WERI-Rb-1 (cell line): ENCODE measurements at regions not wholly inside any gene's neighbourhood (a gene's known extent, or its start where the extent isn't known, plus 50 kb on each side); places are given as distances from the start of the nearest gene placed in this dataset.

Experiments
- DNase-seq: peaks from one replicate; pipeline ENCODE4 v3.0.0-alpha.2; 2020
- H3K27ac ChIP-seq: fragments of 250-450 bp; sonication (Bioruptor Pico); 2 replicates; pipeline ENCODE4 v1.5.1; 2020; ENCODE audit warnings: mild to moderate bottlenecking, moderate library complexity
- H3K27me3 ChIP-seq: fragments of 250-450 bp; sonication (Bioruptor Pico); 2 replicates; pipeline ENCODE4 v1.5.1; 2021; ENCODE audit warnings: mild to moderate bottlenecking, low read depth, moderate library complexity; ENCODE audit not compliant: insufficient read depth, severe bottlenecking
- H3K36me3 ChIP-seq: fragments of 250-450 bp; sonication (Bioruptor Pico); 2 replicates; pipeline ENCODE4 v1.5.1; 2020; ENCODE audit warnings: mild to moderate bottlenecking, moderate library complexity
- H3K4me3 ChIP-seq: 2 replicates; pipeline ENCODE4 v1.5.1; 2011; ENCODE audit warnings: low read depth, mild to moderate bottlenecking, control low read depth, low read length
- H3K9me3 ChIP-seq: fragments of 250-450 bp; sonication (Bioruptor Pico); 2 replicates; pipeline ENCODE4 v1.5.1; 2021; ENCODE audit warnings: mild to moderate bottlenecking, moderate library complexity; ENCODE audit not compliant: severe bottlenecking
- CTCF ChIP-seq: IDR thresholded peaks from 2 replicates; pipeline ENCODE4 v1.5.1; 2011; ENCODE audit warnings: low read depth, mild to moderate bottlenecking, control low read depth, inconsistent platforms, low read length

- no peak overlapping the region for H3K27ac ChIP-seq
- H3K27me3 ChIP-seq: no peaks in the 10 kb centered on the region
- H3K36me3 ChIP-seq: no peaks in the 10 kb centered on the region
- H3K9me3 ChIP-seq: no peaks in the 10 kb centered on the region
- no peak for DNase-seq
- TF ChIP-seq CTCF: no peak
- no peak overlapping the region for H3K4me3 ChIP-seq
These were observed 71.0 kb downstream of the UCHL1 start for GRCh38 chr4:41327770-41328169.

GRCh38 chr4:41329361-41329760 lies 72.6 kb downstream of the UCHL1 start:
- Histone ChIP-seq H3K27ac (no peak overlapping the region), H3K27me3 (no peaks in the 10 kb centered on the region), H3K36me3 (no peaks in the 10 kb centered on the region), H3K4me3 (no peak overlapping the region), H3K9me3 (no peaks in the 10 kb centered on the region)
- DNase-seq: no peak
- no peak for TF ChIP-seq CTCF

- no peaks in the 10 kb centered on the region for H3K27me3 ChIP-seq
- TF ChIP-seq CTCF: no peak
- no peak overlapping the region for H3K4me3 ChIP-seq
- H3K27ac ChIP-seq: no peak overlapping the region
- H3K9me3 ChIP-seq: no peaks in the 10 kb centered on the region
- no peak for DNase-seq
- no peaks in the 10 kb centered on the region for H3K36me3 ChIP-seq
These were observed 74.5 kb downstream of the UCHL1 start for GRCh38 chr4:41331224-41331623.

- Histone ChIP-seq H3K9me3 (no peaks in the 10 kb centered on the region), H3K27ac (no peak overlapping the region), H3K27me3 (no peaks in the 10 kb centered on the region), H3K36me3 (no peaks in the 10 kb centered on the region), H3K4me3 (no peak overlapping the region)
- TF ChIP-seq CTCF: no peak
- no peak for DNase-seq
These were observed 75.9 kb downstream of the UCHL1 start for GRCh38 chr4:41332510-41333054.

GRCh38 chr4:41334182-41334581 lies 77.5 kb downstream of the UCHL1 start:
- H3K27me3 ChIP-seq: no peaks in the 10 kb centered on the region
- H3K36me3 ChIP-seq: no peaks in the 10 kb centered on the region
- no peak overlapping the region for H3K4me3 ChIP-seq
- H3K9me3 ChIP-seq: no peaks in the 10 kb centered on the region
- no peak overlapping the region for H3K27ac ChIP-seq
- DNase-seq: no peak
- TF ChIP-seq CTCF: no peak
